ENCODE measurements at regions not wholly inside any gene's neighbourhood (a gene's known extent, or its start where the extent isn't known, plus 50 kb on each side); places are given as distances from the start of the nearest gene placed in this dataset.

DNA sequence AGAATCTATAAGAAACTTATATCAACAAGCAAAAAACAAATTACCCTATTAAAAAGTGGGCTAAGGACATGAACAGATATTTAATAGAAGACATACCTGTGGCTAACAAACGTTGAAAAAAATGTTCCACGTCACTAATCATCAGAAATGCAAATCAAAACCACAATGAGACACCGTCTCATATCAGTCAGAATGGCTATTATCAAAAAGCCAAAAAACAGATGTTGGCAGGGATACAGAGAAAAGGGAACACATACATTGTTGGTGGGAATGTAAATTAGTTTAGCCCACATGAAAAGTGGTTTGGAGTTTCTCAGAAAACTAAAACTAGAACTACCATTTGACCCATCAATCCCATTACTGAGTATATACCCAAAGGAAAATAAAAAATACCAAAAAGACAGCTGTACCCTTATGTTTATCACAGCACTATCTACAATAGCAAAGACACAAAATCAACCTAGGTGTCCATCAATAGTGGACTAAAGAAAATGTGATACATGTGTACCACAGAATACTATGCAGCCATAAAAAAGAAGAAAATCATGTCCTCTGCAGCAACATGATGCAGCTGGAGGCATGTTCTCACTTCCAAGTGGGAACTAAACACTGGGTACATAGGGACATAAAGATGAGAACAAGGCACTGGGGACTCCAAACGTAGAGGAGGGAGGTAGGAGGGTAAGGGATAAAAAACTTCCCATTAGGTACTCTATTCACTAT is 83.8 kb upstream of the TMEM168 start:
- no peak overlapping the region for H2AFZ ChIP-seq (ENCODE audit: control insufficient read depth, low read length)
- FAIRE-seq: no peak
- no peaks in the 10 kb centered on the region for H3K9me1 ChIP-seq (ENCODE audit: control insufficient read depth, extremely low read depth, insufficient read depth, low read length)

DNA sequence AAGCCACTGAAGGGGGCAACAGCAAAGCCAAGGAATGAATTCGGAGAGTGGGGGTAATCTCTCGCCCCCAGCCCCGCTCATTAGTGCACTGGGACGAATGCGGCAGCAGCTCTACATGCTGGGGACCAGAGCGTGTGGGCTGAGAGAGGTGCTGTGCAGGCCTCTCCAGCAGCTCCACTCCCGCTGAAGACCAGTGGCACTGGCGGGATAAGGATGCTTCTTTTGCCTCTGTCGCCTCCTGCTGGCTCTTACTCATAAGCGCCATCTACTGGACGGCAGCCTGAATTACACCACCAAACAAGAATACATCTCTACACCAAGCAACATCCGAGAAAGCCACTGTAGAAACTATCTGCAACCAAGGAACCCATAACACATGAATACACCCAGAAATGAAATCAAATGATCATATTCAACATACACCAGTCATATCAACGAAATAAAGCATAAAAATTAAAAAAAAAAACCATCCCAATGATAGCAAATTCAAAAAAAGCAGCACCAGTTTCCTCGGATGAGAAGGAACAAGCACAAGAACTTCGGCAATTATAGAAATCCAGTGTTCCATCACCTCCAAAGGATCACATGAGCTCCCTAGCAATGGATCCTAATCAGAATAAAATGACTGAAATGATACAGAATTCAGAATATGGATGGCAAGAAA is 79.0 kb upstream of the TMEM168 start:
- Histone ChIP-seq H2AFZ (ENCODE audit: control insufficient read depth, low read length) (no peak overlapping the region), H3K27ac (ENCODE audit: control insufficient read depth, insufficient read depth, low read length) (no peak overlapping the region), H3K9ac (ENCODE audit: control insufficient read depth, extremely low read depth, insufficient read depth, low read length) (no peak overlapping the region), H3K4me1 (ENCODE audit: control insufficient read depth, extremely low read depth, insufficient read depth, low read length) (peaks cover 6% of the 10 kb centered on the region), H3K4me2 (ENCODE audit: control insufficient read depth, extremely low read depth, insufficient read depth, low read depth, low read length) (no peak overlapping the region), H3K4me3 (ENCODE audit: control insufficient read depth in 2 of 3, extremely low read depth in 1 of 3, insufficient read depth in 2 of 3, low read depth in 1 of 3, low read length in 3 of 3) (no peak overlapping the region), H3K9me3 (ENCODE audit: control insufficient read depth, low read depth, low read length) (no peaks in the 10 kb centered on the region), H4K20me1 (ENCODE audit: control insufficient read depth, extremely low read depth, insufficient read depth, low read length) (no peaks in the 10 kb centered on the region), H3K27me3 (ENCODE audit: control insufficient read depth, extremely low read depth, insufficient read depth, low read length) (no peaks in the 10 kb centered on the region), H3K79me2 (ENCODE audit: control insufficient read depth, insufficient read depth, low read length) (no peaks in the 10 kb centered on the region), H3K9me1 (ENCODE audit: control insufficient read depth, extremely low read depth, insufficient read depth, low read length) (no peaks in the 10 kb centered on the region), H3K36me3 (ENCODE audit: control insufficient read depth in 2 of 2, extremely low read depth in 1 of 2, insufficient read depth in 2 of 2, low read length in 2 of 2) (no peaks in the 10 kb centered on the region)
- peak; percentile 69 for FAIRE-seq
- dilution Hi-C loops (cut with MboI; ENCODE audit: extremely low pct_ligation_motif_present, low sequenced_read_pairs): no loop called here
- peak; percentile 17 for DNase-seq (ENCODE audit: low read depth, low spot score)
- TF ChIP-seq EZH2 (IDR thresholded peaks at IDR 0.05; ENCODE audit: low read length): no peak
- TF ChIP-seq, protein P1, sequence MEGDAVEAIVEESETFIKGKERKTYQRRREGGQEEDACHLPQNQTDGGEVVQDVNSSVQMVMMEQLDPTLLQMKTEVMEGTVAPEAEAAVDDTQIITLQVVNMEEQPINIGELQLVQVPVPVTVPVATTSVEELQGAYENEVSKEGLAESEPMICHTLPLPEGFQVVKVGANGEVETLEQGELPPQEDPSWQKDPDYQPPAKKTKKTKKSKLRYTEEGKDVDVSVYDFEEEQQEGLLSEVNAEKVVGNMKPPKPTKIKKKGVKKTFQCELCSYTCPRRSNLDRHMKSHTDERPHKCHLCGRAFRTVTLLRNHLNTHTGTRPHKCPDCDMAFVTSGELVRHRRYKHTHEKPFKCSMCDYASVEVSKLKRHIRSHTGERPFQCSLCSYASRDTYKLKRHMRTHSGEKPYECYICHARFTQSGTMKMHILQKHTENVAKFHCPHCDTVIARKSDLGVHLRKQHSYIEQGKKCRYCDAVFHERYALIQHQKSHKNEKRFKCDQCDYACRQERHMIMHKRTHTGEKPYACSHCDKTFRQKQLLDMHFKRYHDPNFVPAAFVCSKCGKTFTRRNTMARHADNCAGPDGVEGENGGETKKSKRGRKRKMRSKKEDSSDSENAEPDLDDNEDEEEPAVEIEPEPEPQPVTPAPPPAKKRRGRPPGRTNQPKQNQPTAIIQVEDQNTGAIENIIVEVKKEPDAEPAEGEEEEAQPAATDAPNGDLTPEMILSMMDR (optimal IDR thresholded peaks at IDR 0.05 in 1 of 3, IDR thresholded peaks at IDR 0.05 in 1 of 3, conservative IDR thresholded peaks at IDR 0.05 in 1 of 3; ENCODE audit: extremely low read depth in 1 of 3, insufficient read depth in 2 of 3, low read length in 3 of 3): peak; percentile 91 to 95 (median 92)

More for the DNA sequence above, 83.8 kb upstream of the TMEM168 start:
- no peak for TF ChIP-seq EZH2 (IDR thresholded peaks at IDR 0.05; ENCODE audit: low read length)
- TF ChIP-seq, protein P1 (optimal IDR thresholded peaks at IDR 0.05 in 1 of 3, IDR thresholded peaks at IDR 0.05 in 1 of 3, conservative IDR thresholded peaks at IDR 0.05 in 1 of 3; ENCODE audit: extremely low read depth in 1 of 3, insufficient read depth in 2 of 3, low read length in 3 of 3): no peak
- no peaks in the 10 kb centered on the region for H3K4me1 ChIP-seq (ENCODE audit: control insufficient read depth, extremely low read depth, insufficient read depth, low read length)
- no peak overlapping the region for H3K9ac ChIP-seq (ENCODE audit: control insufficient read depth, extremely low read depth, insufficient read depth, low read length)
- no peaks in the 10 kb centered on the region for H3K9me3 ChIP-seq (ENCODE audit: control insufficient read depth, low read depth, low read length)
- no peak overlapping the region for H3K4me3 ChIP-seq (ENCODE audit: control insufficient read depth in 2 of 3, extremely low read depth in 1 of 3, insufficient read depth in 2 of 3, low read depth in 1 of 3, low read length in 3 of 3)
- H3K4me2 ChIP-seq (ENCODE audit: control insufficient read depth, extremely low read depth, insufficient read depth, low read depth, low read length): no peak overlapping the region
- no peak for DNase-seq (ENCODE audit: low read depth, low spot score)
- H3K27me3 ChIP-seq (ENCODE audit: control insufficient read depth, extremely low read depth, insufficient read depth, low read length): no peaks in the 10 kb centered on the region
- no peak overlapping the region for H3K27ac ChIP-seq (ENCODE audit: control insufficient read depth, insufficient read depth, low read length)
- H3K79me2 ChIP-seq (ENCODE audit: control insufficient read depth, insufficient read depth, low read length): no peaks in the 10 kb centered on the region
- H3K36me3 ChIP-seq (ENCODE audit: control insufficient read depth in 2 of 2, extremely low read depth in 1 of 2, insufficient read depth in 2 of 2, low read length in 2 of 2): no peaks in the 10 kb centered on the region
- no peaks in the 10 kb centered on the region for H4K20me1 ChIP-seq (ENCODE audit: control insufficient read depth, extremely low read depth, insufficient read depth, low read length)
- dilution Hi-C loops (cut with MboI; ENCODE audit: extremely low pct_ligation_motif_present, low sequenced_read_pairs): no loop called here

All from keratinocyte (primary cell).